HepG2 (cell line): ENCODE measurements at regions not wholly inside any gene's neighbourhood (a gene's known extent, or its start where the extent isn't known, plus 50 kb on each side); places are given as distances from the start of the nearest gene placed in this dataset.

Experiments
- ATF2 ChIP-seq: sonication (generic); formaldehyde crosslinking; IDR thresholded peaks from 2 replicates; pipeline ENCODE4 v1.4.0; 2020; ENCODE audit warnings: missing genetic modification reagents
- CEBPB ChIP-seq: IDR thresholded peaks from 2 replicates; pipeline ENCODE4 v1.6.1; 2011; ENCODE audit warnings: low read depth, low read length, improper control_type of control experiment, borderline replicate concordance
- DPF2 ChIP-seq: sonication (generic); formaldehyde crosslinking; IDR thresholded peaks from 2 replicates; pipeline ENCODE4 v1.4.0; 2020; ENCODE audit warnings: mild to moderate bottlenecking, low read depth, missing genetic modification reagents, borderline replicate concordance
- POLR2A ChIP-seq, 2 experiments: IDR thresholded peaks; 2 replicates each; pipeline ENCODE4 v1.6.1; 2011; ENCODE audit warnings: low read depth in 2 of 2, low read length in 2 of 2, mild to moderate bottlenecking in 1 of 2, moderate library complexity in 1 of 2; ENCODE audit not compliant: insufficient read depth in 1 of 2
- SMYD3 ChIP-seq: sonication (generic); formaldehyde crosslinking; IDR thresholded peaks from 2 replicates; pipeline ENCODE4 v1.8.1; 2023; ENCODE audit warnings: mild to moderate bottlenecking, missing genetic modification reagents
- TFAP4 ChIP-seq: sonication (generic); IDR thresholded peaks from 2 replicates; pipeline ENCODE4 v1.6.1; 2016; ENCODE audit warnings: low read depth, borderline replicate concordance
- ZNF552 ChIP-seq: sonication (generic); formaldehyde crosslinking; IDR thresholded peaks from 2 replicates; pipeline ENCODE4 v1.9.0; 2022; ENCODE audit warnings: missing genetic modification reagents, mild to moderate bottlenecking, borderline replicate concordance

- TF ChIP-seq POLR2A (IDR thresholded peaks at IDR 0.05; ENCODE audit: insufficient read depth in 1 of 2, low read depth in 2 of 2, low read length in 2 of 2) (no peak), CEBPB (no peak), TFAP4 (no peak), SMYD3 (CRISPR knock-in tag) (no peak), DPF2 (CRISPR knock-in tag) (no peak), ZNF552 (no peak), ATF2 (CRISPR knock-in tag) (no peak)
Measured at GRCh38 chr3:95341314-95341713, 1278.5 kb downstream of the NSUN3 start.
